ENCODE measurements at regions not wholly inside any gene's neighbourhood (a gene's known extent, or its start where the extent isn't known, plus 50 kb on each side); places are given as distances from the start of the nearest gene placed in this dataset.

- no peak overlapping the region for H3K4me3 ChIP-seq (ENCODE audit: low read length)
- no peak overlapping the region for H2AFZ ChIP-seq (ENCODE audit: low read depth, low read length)
- H3K4me1 ChIP-seq (ENCODE audit: low read length), result no peaks in the 10 kb centered on the region
- no peaks in the 10 kb centered on the region for H3K36me3 ChIP-seq (replicated peaks; ENCODE audit: low read depth, low read length)
- H3K27ac ChIP-seq (ENCODE audit: low read length), result no peak overlapping the region
- no peaks in the 10 kb centered on the region for H3K79me2 ChIP-seq (ENCODE audit: low read length)
- TF ChIP-seq EZH2phosphoT487 (IDR thresholded peaks at IDR 0.05; ENCODE audit: low read depth), result no peak
- TF ChIP-seq, protein P1, sequence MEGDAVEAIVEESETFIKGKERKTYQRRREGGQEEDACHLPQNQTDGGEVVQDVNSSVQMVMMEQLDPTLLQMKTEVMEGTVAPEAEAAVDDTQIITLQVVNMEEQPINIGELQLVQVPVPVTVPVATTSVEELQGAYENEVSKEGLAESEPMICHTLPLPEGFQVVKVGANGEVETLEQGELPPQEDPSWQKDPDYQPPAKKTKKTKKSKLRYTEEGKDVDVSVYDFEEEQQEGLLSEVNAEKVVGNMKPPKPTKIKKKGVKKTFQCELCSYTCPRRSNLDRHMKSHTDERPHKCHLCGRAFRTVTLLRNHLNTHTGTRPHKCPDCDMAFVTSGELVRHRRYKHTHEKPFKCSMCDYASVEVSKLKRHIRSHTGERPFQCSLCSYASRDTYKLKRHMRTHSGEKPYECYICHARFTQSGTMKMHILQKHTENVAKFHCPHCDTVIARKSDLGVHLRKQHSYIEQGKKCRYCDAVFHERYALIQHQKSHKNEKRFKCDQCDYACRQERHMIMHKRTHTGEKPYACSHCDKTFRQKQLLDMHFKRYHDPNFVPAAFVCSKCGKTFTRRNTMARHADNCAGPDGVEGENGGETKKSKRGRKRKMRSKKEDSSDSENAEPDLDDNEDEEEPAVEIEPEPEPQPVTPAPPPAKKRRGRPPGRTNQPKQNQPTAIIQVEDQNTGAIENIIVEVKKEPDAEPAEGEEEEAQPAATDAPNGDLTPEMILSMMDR (IDR thresholded peaks at IDR 0.05; ENCODE audit: low read depth, low read length), result no peak
- no peaks in the 10 kb centered on the region for H3K27me3 ChIP-seq (ENCODE audit: low read depth, low read length)
- no peaks in the 10 kb centered on the region for H3K9me3 ChIP-seq (ENCODE audit: insufficient read depth, low read length)
- no peaks in the 10 kb centered on the region for H4K20me1 ChIP-seq (ENCODE audit: insufficient read depth, low read length)
- no peak overlapping the region for H3K4me2 ChIP-seq (ENCODE audit: low read length)
- H3K9ac ChIP-seq (ENCODE audit: low read length), result no peak overlapping the region
Observed at GRCh38 chr15:91576096-91576495, 277.4 kb upstream of the SLCO3A1 start.

GRCh38 chr15:91578511-91578910 lies 275.0 kb upstream of the SLCO3A1 start:
- Histone ChIP-seq H3K9me3 (ENCODE audit: insufficient read depth, low read length) (no peaks in the 10 kb centered on the region), H3K4me1 (ENCODE audit: low read length) (no peaks in the 10 kb centered on the region), H3K27ac (ENCODE audit: low read length) (no peak overlapping the region), H3K4me3 (ENCODE audit: low read length) (no peak overlapping the region), H3K9ac (ENCODE audit: low read length) (no peak overlapping the region), H4K20me1 (ENCODE audit: insufficient read depth, low read length) (no peaks in the 10 kb centered on the region), H3K36me3 (replicated peaks; ENCODE audit: low read depth, low read length) (no peaks in the 10 kb centered on the region), H3K4me2 (ENCODE audit: low read length) (no peak overlapping the region), H3K79me2 (ENCODE audit: low read length) (no peaks in the 10 kb centered on the region), H3K27me3 (ENCODE audit: low read depth, low read length) (no peaks in the 10 kb centered on the region), H2AFZ (ENCODE audit: low read depth, low read length) (no peak overlapping the region)
- TF ChIP-seq, protein P1 (IDR thresholded peaks at IDR 0.05; ENCODE audit: low read depth, low read length), result no peak

DNA sequence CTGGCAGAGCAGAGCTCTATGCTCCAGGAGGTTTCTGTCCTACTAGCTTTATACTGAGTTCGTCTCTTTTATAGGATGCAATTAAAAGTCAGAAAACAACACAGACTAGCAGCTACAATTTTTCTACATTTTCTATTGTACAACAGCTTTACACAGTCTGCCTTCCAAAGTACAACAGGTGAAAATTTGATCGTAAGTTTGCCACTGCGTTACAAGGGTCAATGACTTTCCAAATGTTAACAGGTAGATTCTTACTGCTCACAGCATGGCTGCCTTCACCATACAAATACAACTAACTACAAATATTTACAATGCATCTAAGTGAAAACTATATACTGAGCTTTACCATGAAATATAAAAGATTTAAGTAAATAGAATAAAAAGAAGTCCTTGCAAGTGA lies 268.6 kb upstream of the SLCO3A1 start:
- no peak overlapping the region for H2AFZ ChIP-seq (ENCODE audit: low read depth, low read length)
- TF ChIP-seq EZH2phosphoT487 (IDR thresholded peaks at IDR 0.05; ENCODE audit: low read depth), result no peak
- TF ChIP-seq, protein P1 (IDR thresholded peaks at IDR 0.05; ENCODE audit: low read depth, low read length), result no peak
- H3K79me2 ChIP-seq (ENCODE audit: low read length), result no peaks in the 10 kb centered on the region
- no peak overlapping the region for H3K4me2 ChIP-seq (ENCODE audit: low read length)
- peaks cover 3% of the 10 kb centered on the region; the same call in 1 of the 2 replicates for H4K20me1 ChIP-seq (ENCODE audit: insufficient read depth, low read length)
- H3K4me3 ChIP-seq (ENCODE audit: low read length), result no peak overlapping the region
- H3K27ac ChIP-seq (ENCODE audit: low read length), result no peak overlapping the region
- H3K9me3 ChIP-seq (ENCODE audit: insufficient read depth, low read length), result no peaks in the 10 kb centered on the region
- no peaks in the 10 kb centered on the region for H3K27me3 ChIP-seq (ENCODE audit: low read depth, low read length)
- H3K4me1 ChIP-seq (ENCODE audit: low read length), result no peaks in the 10 kb centered on the region
- no peaks in the 10 kb centered on the region for H3K36me3 ChIP-seq (replicated peaks; ENCODE audit: low read depth, low read length)
- no peak overlapping the region for H3K9ac ChIP-seq (ENCODE audit: low read length)

GRCh38 chr15:91586560-91586959 lies 266.9 kb upstream of the SLCO3A1 start:
- Histone ChIP-seq H2AFZ (ENCODE audit: low read depth, low read length) (no peak overlapping the region), H3K4me2 (ENCODE audit: low read length) (no peak overlapping the region), H3K79me2 (ENCODE audit: low read length) (no peaks in the 10 kb centered on the region), H3K27me3 (ENCODE audit: low read depth, low read length) (no peaks in the 10 kb centered on the region), H3K36me3 (replicated peaks; ENCODE audit: low read depth, low read length) (no peaks in the 10 kb centered on the region), H3K9me3 (ENCODE audit: insufficient read depth, low read length) (no peaks in the 10 kb centered on the region), H3K27ac (ENCODE audit: low read length) (no peak overlapping the region), H4K20me1 (ENCODE audit: insufficient read depth, low read length) (peaks cover 3% of the 10 kb centered on the region; the same call in 1 of the 2 replicates), H3K4me3 (ENCODE audit: low read length) (no peak overlapping the region), H3K4me1 (ENCODE audit: low read length) (no peaks in the 10 kb centered on the region), H3K9ac (ENCODE audit: low read length) (no peak overlapping the region)
- TF ChIP-seq, protein P1 (IDR thresholded peaks at IDR 0.05; ENCODE audit: low read depth, low read length), result no peak
- no peak for TF ChIP-seq EZH2phosphoT487 (IDR thresholded peaks at IDR 0.05; ENCODE audit: low read depth)

Data from OCI-LY3 (cell line).